Loucy (cell line): ENCODE measurements at regions not wholly inside any gene's neighbourhood (a gene's known extent, or its start where the extent isn't known, plus 50 kb on each side); places are given as distances from the start of the nearest gene placed in this dataset.

Experiments used
- CTCF ChIP-seq: fragments of 200-600 bp; sonication (generic); conservative IDR thresholded peaks from 2 replicates; pipeline ENCODE4 v1.5.1; 2014; ENCODE audit warnings: mild to moderate bottlenecking, antibody characterized with exemption, low read length
- EZH2phosphoT487 ChIP-seq: fragments of 200-600 bp; IDR thresholded peaks from 2 replicates; pipeline ENCODE4 v1.6.1; 2018; ENCODE audit warnings: antibody characterized with exemption, mild to moderate bottlenecking, moderate library complexity, borderline replicate concordance

- TF ChIP-seq CTCF (no peak), EZH2phosphoT487 (no peak)
Observed at GRCh38 chr2:14999114-14999661, 366.7 kb downstream of the LRATD1 start.
